SKM-1 treated with dmso at 0.1 percent for 144 hours (cell line): ENCODE measurements at regions not wholly inside any gene's neighbourhood (a gene's known extent, or its start where the extent isn't known, plus 50 kb on each side); places are given as distances from the start of the nearest gene placed in this dataset.

ENCODE experiments used
- DNase-seq: peaks from one replicate; lab custom pipeline; 2025; ENCODE audit not compliant: unreplicated experiment; lab: John Stamatoyannopoulos, UW

GRCh38 chr5:60267907-60268306 lies 374.4 kb upstream of the PDE4D start:
- DNase-seq = no peak

DNA sequence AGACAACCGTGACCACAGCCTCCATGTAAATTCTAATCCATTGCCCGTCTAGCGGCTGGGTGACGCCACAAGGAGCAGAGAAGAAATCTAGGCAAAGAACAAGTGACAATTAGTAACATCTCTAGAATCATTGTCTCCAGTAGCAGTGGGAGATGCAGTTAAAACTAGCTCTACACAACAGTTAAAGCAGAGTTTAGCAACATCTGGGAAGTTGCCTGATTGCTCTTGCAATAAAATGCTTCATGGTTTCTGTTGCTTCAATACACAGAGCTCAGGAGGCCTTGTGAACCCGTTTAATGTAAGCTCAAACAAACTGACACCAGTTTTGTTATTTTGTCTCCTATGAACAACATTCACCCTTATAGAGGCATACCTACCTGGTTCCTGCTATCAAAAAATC lies 369.8 kb upstream of the PDE4D start:
- DNase-seq = peak; percentile 7

GRCh38 chr5:60262576-60263295 lies 369.2 kb upstream of the PDE4D start:
- no peak for DNase-seq

GRCh38 chr5:60261732-60262131 lies 368.2 kb upstream of the PDE4D start:
- no peak for DNase-seq

GRCh38 chr5:60260658-60261057 lies 367.1 kb upstream of the PDE4D start:
- no peak for DNase-seq

GRCh38 chr5:60259730-60260129 lies 366.2 kb upstream of the PDE4D start:
- DNase-seq = peak; percentile 60

DNA sequence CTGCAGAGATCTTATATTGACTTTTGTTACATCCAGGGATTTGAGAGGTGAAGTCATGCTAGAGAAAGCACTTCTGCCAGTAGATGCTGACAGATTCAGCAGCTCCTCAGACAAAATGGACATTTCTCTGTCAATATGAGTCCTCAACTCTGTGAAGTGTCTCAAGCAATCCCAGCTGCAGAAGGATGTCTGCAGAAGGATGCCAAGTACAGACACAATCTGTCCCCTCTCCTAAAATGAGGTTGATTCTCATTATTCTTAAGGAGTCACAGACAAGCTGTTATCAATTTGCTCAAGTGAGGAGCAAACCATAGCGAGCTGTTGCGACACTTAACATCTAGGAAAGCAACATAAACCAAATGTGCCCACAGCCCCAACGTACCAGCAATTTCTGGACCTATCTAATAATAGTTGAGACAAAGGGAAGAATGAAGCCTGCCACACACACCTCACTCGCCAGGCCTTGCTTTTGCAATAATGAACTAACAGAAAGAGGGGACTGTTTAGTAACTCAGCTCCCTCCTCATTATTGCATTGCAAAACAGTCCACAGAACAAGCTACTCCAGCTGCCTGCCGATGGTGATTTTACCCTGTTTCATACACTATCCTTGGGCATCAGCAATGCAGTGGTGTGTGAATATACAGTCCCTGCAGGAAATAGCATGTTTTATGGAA lies 364.2 kb upstream of the PDE4D start:
- DNase-seq = peak; percentile 97

- no peak for DNase-seq
Observed at GRCh38 chr5:60256546-60256945, 363.0 kb upstream of the PDE4D start.

DNA sequence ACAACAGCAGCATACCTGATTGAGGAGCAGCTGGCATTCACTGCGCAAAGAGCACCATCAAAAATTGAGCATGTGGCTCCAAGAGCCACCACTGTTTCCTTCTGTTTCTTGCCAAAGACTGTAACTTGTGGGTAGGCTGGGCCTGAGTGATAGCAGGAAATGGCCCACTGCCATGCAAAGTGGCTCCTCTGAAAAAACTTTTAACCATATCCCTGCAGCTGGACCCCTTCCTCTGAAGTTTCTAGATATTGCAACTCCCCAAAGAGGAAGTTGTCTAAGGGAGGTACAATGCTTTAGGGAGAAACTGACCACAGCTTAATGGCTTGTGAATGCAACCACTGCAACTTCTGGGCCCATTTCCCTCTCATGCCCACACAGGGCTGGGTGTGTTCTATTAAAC lies 355.4 kb upstream of the PDE4D start:
- DNase-seq = peak; percentile 99

GRCh38 chr5:60243713-60244112 lies 350.2 kb upstream of the PDE4D start:
- DNase-seq = no peak

DNA sequence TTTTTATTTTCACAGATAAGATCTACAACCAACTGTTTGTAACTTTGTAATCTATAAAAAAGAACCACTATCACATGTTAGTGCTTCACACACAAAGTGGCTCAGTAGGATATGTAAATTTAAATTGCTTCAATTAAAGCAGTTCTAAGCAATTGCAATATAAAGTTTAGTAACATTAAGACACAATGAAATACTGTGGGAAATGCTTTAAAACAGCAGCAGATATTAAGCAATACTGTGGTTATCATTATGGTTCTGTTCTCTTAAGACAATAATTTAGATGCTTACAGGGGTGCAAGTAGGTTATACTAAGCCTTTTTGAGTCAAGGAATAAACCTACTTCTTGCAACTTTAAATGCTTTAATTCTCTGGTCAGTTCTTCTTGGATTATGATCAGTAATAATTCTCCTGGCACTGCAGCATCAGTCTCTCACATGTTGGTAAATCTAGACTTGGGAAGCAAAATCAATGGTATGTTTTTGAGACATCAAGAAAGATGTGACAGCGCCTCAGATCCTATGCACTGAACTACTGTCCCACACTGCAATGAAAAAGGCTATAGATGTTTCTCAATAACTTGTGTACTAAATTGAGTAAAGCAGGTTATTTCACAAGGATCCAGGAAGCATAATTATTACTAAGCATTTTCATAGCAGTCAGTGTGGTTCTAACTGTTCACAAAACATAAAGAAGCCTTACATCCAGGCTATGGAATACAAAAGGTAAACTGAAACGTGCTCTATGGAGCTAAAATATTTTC lies 338.7 kb upstream of the PDE4D start:
- DNase-seq = peak; percentile 90

DNA sequence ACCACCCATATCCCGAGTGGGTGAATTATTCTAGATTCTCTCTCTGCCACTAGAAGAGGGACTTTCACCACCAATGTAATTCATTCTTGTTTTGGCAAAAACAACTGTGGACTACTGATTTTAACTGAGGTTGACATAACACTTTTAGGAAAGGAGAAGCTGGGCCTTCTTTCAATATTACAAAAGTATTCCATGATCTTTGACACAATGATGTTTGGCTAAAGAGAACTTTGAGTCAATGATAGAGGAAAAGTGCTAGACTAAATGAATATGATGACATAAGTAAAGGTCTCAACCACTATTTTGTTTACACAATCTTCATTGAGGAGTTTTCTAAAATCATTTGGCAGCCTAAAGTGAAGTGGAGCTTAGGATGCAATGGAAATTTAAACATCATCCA lies 336.9 kb upstream of the PDE4D start:
- no peak for DNase-seq

GRCh38 chr5:60229691-60230185 lies 336.2 kb upstream of the PDE4D start:
- no peak for DNase-seq

DNA sequence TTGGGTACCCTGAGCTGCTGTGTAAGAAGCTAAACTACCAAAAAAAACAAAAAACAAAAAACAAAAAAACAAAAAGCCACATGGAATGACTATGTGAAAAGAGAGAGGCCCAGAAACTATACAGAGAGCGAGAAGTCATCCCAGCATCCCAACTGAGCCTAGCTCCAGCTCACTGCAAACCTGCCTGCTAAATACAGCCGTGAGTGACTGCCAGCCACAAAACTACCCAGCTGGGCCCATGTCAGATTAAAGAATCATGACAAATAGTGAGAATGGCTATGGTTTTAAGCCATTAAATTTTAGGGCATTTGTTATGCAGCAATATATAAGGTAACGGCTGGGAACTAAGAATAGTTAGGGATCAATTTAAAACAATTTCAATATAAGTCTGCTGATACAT lies 335.1 kb upstream of the PDE4D start:
- no peak for DNase-seq

- no peak for DNase-seq
Observed at GRCh38 chr5:60226128-60226527, 332.6 kb upstream of the PDE4D start.

GRCh38 chr5:60223342-60223741 lies 329.8 kb upstream of the PDE4D start:
- no peak for DNase-seq

- DNase-seq = no peak
Observed at GRCh38 chr5:60219921-60220320, 326.4 kb upstream of the PDE4D start.

DNA sequence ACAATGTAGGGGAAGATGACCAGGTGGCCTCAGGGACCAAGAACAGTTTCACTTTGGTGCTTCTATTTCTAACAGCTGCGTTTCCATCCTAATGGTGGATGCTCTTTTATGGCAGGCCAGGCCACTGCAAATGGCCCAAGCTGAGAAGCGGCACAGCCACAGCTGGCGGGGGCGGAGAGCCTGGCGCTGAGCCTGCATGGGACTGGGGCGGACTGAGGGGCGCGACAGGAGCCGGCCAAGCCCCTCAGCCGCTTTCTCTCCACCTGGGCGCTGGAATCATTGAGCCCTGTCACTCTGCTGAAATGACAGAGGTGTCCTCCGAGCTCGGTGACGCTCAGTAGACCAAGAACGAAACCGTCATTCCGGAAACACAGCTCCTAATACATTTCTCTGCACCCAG lies 317.3 kb upstream of the PDE4D start:
- DNase-seq = no peak

DNA sequence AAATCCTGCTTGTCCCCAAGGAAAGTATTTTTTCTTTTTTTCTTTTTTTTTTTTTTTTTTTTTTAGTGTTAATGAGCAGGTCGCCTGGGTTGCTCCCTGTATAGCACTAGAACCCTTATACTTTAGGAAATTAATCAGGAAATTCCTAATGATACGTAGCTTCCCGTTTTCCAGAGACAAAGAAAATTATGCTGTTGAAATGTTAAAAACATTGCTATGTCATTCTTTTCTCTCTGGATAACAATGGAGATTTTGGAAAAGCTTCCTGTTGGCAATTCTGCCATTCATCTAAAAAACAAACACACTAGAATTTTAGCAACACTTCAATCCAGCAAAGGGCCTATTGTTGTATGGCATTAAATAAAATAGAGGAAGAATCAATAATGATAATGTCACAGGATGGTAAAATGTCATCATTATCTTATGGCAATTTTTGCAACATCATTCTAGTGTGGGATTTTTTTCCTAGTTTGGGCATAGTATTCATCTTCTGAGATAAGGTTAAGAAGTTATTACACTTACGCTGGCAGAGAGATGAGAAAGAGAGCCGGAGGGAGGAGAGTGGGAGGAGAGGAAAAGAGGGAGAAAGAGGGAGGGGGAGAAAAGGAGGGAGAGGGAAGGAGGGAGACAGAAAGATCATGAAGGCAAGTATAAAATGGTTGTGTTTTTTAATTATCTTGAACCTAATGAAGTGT lies 315.8 kb upstream of the PDE4D start:
- DNase-seq = no peak

DNA sequence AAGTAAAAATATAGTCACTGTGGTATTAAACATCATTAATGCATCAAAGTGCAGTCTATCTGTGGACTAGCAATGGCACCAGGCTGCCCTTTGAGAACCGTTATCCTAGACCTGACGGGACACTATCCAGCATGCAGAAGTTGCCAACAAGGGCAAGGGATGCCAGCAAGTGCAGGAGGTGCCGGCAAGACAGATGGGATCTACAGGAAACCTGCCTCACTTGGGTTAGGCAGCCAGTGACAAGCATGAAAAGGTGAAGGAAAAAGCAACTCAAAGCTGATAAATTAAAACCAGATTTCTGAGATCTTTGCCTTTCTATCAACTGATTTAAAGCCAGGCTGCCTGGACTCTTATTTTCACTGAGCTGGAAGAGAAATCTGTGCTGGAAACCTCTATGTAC lies 315.2 kb upstream of the PDE4D start:
- DNase-seq = no peak

GRCh38 chr5:60207040-60207439 lies 313.5 kb upstream of the PDE4D start:
- peak; percentile 72 for DNase-seq
